Activated CD4-positive, alpha-beta T cell treated with anti-CD3 and anti-CD28 coated beads for 1 hour (primary cell): ENCODE measurements at regions not wholly inside any gene's neighbourhood (a gene's known extent, or its start where the extent isn't known, plus 50 kb on each side); places are given as distances from the start of the nearest gene placed in this dataset.

Experiments
- DNase-seq: peaks from one replicate; pipeline ENCODE4 v3.0.0-alpha.2; 2020

GRCh38 chr12:3947781-3948180 lies 74.6 kb upstream of the PARP11 start:
- DNase-seq, result no peak

DNA sequence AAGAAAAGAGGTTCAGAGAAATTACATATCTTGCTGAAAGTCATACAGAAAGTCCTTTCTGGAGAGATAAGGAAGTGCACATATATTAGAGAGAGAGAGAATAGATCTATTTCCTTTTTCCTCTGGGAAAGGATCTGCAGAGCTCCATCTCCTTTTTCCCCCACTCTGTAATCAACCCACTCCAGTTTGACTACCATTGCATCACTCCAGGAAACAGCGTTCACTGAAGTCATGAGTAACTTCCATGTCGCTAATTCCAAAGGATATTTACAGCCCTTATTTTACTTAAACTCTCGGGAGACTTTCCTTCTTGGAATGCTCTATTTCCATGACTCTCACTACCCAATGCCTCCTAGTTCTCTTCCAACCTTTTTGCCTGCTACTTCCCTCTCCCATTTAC lies 72.5 kb upstream of the PARP11 start:
- no peak for DNase-seq

DNA sequence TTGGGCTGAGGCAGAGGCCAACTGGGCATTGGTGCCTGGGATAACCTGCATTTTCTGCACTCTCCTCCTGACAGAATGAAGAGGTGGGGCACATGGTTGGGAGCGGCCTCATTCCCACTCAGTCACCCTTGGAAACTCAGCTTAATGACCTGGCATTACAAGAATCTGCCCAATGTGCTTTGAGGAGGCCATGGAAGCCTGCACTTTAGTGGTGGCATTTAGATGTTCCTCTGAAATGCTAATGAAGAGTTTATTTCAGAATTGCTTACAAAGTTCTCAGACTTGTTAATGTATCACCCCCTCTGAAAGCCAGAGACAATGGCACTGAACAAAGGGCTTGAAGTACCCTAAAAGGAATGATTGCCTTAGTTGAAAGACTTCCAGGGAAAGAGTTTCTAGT lies 71.4 kb upstream of the PARP11 start:
- no peak for DNase-seq

DNA sequence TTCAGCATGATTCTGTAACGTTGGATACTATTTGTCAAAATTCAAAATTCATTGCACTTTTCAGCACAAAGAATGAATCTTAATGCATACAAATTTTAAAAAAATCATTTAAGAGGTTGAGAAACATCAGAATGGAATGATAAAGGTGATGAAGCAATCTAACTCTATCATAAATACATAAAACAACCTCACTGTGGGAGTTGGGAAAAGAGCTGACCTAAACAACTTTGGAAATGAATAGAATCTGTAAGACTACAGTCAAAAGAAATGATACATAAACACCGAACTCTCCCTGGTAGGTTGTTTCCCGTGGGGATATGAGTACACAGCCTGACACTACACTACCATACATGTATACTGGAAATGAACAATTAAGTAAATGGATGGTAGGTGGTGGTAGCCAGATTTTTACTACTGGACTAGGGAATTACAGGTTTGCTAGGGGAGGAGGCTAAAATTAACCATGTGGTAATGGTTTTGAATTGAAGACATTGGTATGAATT lies 64.9 kb upstream of the PARP11 start:
- DNase-seq, result no peak

GRCh38 chr12:3935078-3935477 lies 61.9 kb upstream of the PARP11 start:
- no peak for DNase-seq

DNA sequence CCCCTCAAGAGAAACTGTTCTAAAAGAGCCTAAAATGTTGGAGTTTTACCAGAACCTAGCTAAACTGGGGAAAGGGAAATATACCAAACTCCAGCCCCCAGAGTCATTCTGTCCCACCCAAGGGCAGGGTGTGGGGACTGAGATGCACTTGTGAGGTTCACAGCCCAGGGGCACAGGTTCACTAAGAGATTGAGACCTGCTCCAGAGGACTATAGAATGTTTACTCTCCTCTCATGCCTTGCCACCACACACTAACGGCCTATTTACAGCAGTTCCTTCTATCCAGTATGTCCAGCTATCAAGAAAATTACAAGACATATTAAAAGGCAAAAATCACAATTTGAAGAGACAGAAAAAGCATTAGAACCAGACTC lies 60.6 kb upstream of the PARP11 start:
- DNase-seq, result no peak

- DNase-seq, result no peak
Observed at GRCh38 chr12:3933074-3933818, 60.0 kb upstream of the PARP11 start.

DNA sequence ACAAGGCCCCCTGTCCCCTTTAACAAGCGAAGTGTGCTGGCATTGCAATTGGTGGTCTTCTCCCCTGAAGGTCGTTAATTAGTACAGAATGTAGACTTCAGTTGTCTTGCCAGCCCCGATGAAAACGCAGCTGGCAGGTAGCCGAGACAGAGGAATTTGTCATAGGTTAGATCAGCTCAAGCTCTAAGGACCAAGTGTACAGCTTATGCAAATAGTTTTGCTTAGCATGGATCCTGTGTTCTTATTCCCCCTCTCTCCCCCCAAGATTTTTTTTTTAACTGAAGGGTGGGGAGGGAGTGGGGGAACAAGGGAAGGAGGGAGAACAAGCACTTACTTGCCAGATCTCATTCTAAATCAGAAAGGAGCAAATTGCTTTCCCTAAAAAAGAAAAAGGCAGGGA lies 58.6 kb upstream of the PARP11 start:
- no peak for DNase-seq

DNA sequence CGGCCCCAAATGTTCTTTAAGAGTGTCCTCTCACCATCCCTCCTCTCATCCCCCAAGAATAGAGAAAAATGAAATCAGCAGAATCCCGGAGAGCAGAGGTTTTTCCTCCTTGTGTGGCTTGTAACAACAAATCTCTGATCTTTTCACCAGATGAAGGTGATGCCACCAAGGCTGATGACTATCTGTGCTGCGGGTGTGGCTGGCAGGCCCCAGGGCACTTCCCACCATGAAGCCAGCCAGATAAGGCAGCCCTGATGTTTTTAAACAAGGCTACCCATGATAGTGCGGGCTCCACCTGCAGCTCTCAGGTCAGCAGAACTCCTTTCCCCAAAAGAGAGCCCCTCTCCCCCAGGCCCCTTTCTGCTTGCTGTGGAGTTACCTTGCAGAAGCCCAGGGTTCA lies 58.0 kb upstream of the PARP11 start:
- DNase-seq, result no peak

GRCh38 chr12:3929875-3930615 lies 56.8 kb upstream of the PARP11 start:
- no peak for DNase-seq

DNA sequence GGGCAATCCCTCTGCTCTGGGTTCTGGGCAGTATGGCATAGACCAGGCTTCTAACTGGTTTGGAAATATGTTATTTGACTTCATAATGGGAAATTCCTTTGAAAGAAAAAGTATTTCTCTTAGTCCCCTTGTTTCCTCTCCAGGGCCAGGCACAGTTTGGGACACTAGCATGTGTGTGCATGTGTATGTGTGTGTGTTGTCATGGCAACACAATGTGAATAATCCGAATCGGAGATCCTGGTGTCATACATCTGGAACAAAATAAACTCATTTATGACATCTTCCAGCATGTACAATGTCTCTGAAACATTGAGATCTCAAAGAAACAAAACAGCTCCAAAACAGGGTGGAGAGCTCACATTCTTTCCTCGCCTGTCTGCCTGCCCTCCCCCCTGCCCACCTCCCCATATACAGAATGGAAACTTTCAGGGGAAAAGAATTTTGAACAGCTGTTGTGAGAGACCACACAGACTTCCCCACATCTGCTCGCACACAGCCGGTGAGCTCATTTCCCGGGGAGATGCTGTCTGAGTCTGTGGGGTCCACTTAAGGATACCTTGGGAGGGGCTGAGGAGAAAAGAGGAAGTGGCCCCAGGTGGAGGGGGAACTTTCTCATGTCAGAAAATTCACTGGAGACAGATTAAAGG lies 55.5 kb upstream of the PARP11 start:
- no peak for DNase-seq

DNA sequence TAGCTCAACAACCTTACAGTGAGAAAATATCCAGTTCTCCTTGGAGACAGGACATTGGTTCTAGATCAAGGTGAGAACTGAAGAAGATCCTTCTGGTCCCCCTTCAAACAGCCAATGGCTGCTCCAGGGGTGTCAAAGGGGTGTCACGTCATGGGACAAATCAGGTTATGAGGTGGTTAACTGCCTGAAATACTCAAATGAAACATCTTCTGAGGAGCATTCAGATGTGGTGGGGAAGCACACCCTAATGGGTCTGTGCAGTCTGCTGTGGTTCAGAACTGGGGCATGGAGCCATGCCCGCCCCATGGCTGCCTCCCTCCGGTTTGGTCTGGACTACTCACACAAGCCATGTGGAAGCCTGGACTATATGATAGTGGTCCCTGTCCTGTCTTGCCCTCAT lies 52.4 kb upstream of the PARP11 start:
- no peak for DNase-seq

- no peak for DNase-seq
Observed at GRCh38 chr12:3924761-3925160, 51.6 kb upstream of the PARP11 start.

GRCh38 chr12:3923021-3923420 lies 49.8 kb upstream of the PARP11 start:
- DNase-seq, result no peak
